ENCODE measurements at regions not wholly inside any gene's neighbourhood (a gene's known extent, or its start where the extent isn't known, plus 50 kb on each side); places are given as distances from the start of the nearest gene placed in this dataset.

- Histone ChIP-seq H3K9me3 (replicated peaks) (peaks cover under 1% of the 10 kb centered on the region), H3K27ac (replicated peaks) (no peak overlapping the region), H3K4me3 (no peak overlapping the region), H3K4me1 (no peaks in the 10 kb centered on the region), H3K27me3 (ENCODE audit: low read depth) (no peaks in the 10 kb centered on the region), H3K36me3 (no peaks in the 10 kb centered on the region)
- DNase-seq: no peak
- intact Hi-C loops (cut with micrococcal nuclease): no loop called here
- TF ChIP-seq CTCF (IDR thresholded peaks at IDR 0.05; ENCODE audit: borderline replicate concordance): no peak
Observed at GRCh38 chr2:19009510-19009909, 348.9 kb downstream of the OSR1 start.

GRCh38 chr2:19003554-19003953 is 354.9 kb downstream of the OSR1 start:
- Histone ChIP-seq H3K4me3 (no peak overlapping the region), H3K4me1 (no peaks in the 10 kb centered on the region), H3K36me3 (no peaks in the 10 kb centered on the region), H3K9me3 (replicated peaks) (no peaks in the 10 kb centered on the region), H3K27ac (replicated peaks) (no peak overlapping the region), H3K27me3 (ENCODE audit: low read depth) (no peaks in the 10 kb centered on the region)
- TF ChIP-seq CTCF (IDR thresholded peaks at IDR 0.05; ENCODE audit: borderline replicate concordance): no peak
- no peak for DNase-seq
- intact Hi-C loops (cut with micrococcal nuclease): no loop called here

- TF ChIP-seq CTCF (IDR thresholded peaks at IDR 0.05; ENCODE audit: borderline replicate concordance): no peak
- Histone ChIP-seq H3K36me3 (no peaks in the 10 kb centered on the region), H3K4me3 (no peak overlapping the region), H3K4me1 (no peaks in the 10 kb centered on the region), H3K27ac (replicated peaks) (no peak overlapping the region), H3K9me3 (replicated peaks) (no peaks in the 10 kb centered on the region), H3K27me3 (ENCODE audit: low read depth) (no peaks in the 10 kb centered on the region)
- intact Hi-C loops (cut with micrococcal nuclease): no loop called here
- no peak for DNase-seq
Observed at GRCh38 chr2:19000776-19001175, 357.6 kb downstream of the OSR1 start.

- no peak for TF ChIP-seq CTCF (IDR thresholded peaks at IDR 0.05; ENCODE audit: borderline replicate concordance)
- no peaks in the 10 kb centered on the region for H3K27me3 ChIP-seq (ENCODE audit: low read depth)
- H3K4me3 ChIP-seq: no peak overlapping the region
- intact Hi-C loops (cut with micrococcal nuclease): no loop called here
- no peak for DNase-seq
- no peak overlapping the region for H3K27ac ChIP-seq (replicated peaks)
- H3K9me3 ChIP-seq (replicated peaks): no peaks in the 10 kb centered on the region
- H3K4me1 ChIP-seq: no peaks in the 10 kb centered on the region
- no peaks in the 10 kb centered on the region for H3K36me3 ChIP-seq
Observed at GRCh38 chr2:18999198-18999597, 359.2 kb downstream of the OSR1 start.

- H3K4me1 ChIP-seq: no peaks in the 10 kb centered on the region
- DNase-seq: no peak
- no peak overlapping the region for H3K27ac ChIP-seq (replicated peaks)
- intact Hi-C loops (cut with micrococcal nuclease): no loop called here
- no peak for TF ChIP-seq CTCF (IDR thresholded peaks at IDR 0.05; ENCODE audit: borderline replicate concordance)
- H3K27me3 ChIP-seq (ENCODE audit: low read depth): no peaks in the 10 kb centered on the region
- no peaks in the 10 kb centered on the region for H3K36me3 ChIP-seq
- H3K9me3 ChIP-seq (replicated peaks): no peaks in the 10 kb centered on the region
- H3K4me3 ChIP-seq: no peak overlapping the region
Observed at GRCh38 chr2:18998491-18998890, 359.9 kb downstream of the OSR1 start.
